Right atrium auricular region (tissue), 2 donors: ENCODE measurements at regions not wholly inside any gene's neighbourhood (a gene's known extent, or its start where the extent isn't known, plus 50 kb on each side); places are given as distances from the start of the nearest gene placed in this dataset.

Source experiments
- DNase-seq: peaks from one replicate; pipeline ENCODE4 v3.0.0-alpha.2; 2019; ENCODE audit warnings: low spot score
- H3K27ac ChIP-seq, 2 donors: fragments of 200-600 bp; sonication (generic); 1 replicate in 1 of 2; 2 replicates in 1 of 2; pipeline ENCODE4 v1.5.1; 2016 to 2019
- H3K27me3 ChIP-seq, 2 donors: fragments of 200-600 bp; sonication (generic); one replicate each; pipeline versions ENCODE4 v1.5.1 to v1.6.0; 2017 to 2019
- H3K36me3 ChIP-seq: fragments of 200-600 bp; sonication (generic); one replicate; pipeline ENCODE4 v1.5.1; 2016
- H3K4me1 ChIP-seq, 2 donors: fragments of 200-600 bp; sonication (generic); one replicate each; pipeline versions ENCODE4 v1.5.1 to v1.6.0; 2017 to 2019
- H3K4me3 ChIP-seq, 2 donors: fragments of 200-600 bp; sonication (generic); 1 replicate in 1 of 2; 2 replicates in 1 of 2; pipeline ENCODE4 v1.5.1; 2017 to 2019; ENCODE audit warnings: mild to moderate bottlenecking in 1 of 2, moderate library complexity in 1 of 2
- H3K9me3 ChIP-seq, 2 donors: fragments of 200-600 bp; sonication (generic); one replicate each; pipeline ENCODE4 v1.5.1; 2019
- CTCF ChIP-seq, 2 donors: fragments of 200-600 bp; sonication (generic); IDR thresholded peaks; one replicate each; pipeline ENCODE4 v1.5.1; 2019; ENCODE audit warnings: antibody characterized with exemption in 2 of 2

- no peak overlapping the region for H3K4me3 ChIP-seq
- H3K4me1 ChIP-seq, result no peaks in the 10 kb centered on the region
- no peak overlapping the region for H3K27ac ChIP-seq
- no peaks in the 10 kb centered on the region for H3K9me3 ChIP-seq
- no peaks in the 10 kb centered on the region for H3K36me3 ChIP-seq
- TF ChIP-seq CTCF (IDR thresholded peaks at IDR 0.05), result no peak
- DNase-seq, result no peak
- no peaks in the 10 kb centered on the region for H3K27me3 ChIP-seq
Measured at GRCh38 chr13:33935969-33936368, 118.0 kb downstream of the RFC3 start.

DNA sequence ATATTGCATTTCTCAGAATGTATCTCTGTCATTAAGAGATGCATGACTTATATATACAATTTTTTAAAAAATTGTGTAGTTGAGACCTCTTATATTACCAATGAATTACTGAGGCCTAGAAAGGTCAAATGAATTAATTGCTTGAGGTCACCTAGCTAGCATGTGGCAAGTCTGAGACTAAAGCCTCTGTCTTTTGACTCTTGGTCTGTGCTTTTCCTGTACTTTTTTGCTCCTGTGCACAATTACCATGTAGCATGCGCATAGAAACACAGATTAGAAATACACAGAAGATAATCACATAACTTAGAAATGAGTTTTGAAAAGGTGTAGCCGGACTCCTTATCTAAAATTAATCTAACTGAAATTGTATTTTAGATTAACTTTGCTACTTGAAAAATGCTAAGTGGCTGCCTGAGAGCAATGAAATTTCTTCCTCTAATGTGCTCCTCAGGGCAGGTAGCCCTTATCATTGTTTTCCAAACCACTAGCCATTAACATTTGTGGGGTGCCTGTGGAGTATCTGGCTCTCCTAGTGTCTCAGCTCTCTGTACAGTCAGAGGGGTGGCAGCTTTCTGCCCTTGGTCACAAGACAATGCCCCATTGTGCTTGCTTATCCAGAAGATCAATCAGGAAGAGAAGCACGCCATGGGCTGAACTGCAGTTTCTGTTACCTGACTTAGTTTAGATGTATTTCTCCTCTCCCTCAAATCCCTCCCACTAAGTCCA is 119.6 kb downstream of the RFC3 start:
- no peaks in the 10 kb centered on the region for H3K4me1 ChIP-seq
- no peak for TF ChIP-seq CTCF (IDR thresholded peaks at IDR 0.05)
- H3K9me3 ChIP-seq, result no peaks in the 10 kb centered on the region

DNA sequence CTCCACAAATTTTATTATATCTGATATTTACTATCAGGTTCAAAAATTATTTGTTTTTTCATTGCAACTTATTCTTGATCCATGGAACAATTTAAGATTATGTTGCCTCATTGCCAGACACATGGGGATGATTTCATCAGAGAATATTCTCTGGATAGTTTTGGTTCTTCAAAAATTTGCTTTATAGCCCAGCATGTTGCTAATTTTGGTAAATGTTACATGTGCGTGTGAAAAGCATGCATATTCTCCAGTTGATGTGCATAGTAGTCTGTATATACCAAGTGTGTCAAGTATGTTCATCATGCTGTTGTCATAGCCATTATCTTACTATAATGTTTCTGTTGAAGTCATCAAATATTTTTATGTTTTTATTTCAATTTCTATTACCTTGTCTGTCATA is 122.3 kb downstream of the RFC3 start:
- Histone ChIP-seq H3K27ac (no peak overlapping the region), H3K36me3 (no peaks in the 10 kb centered on the region), H3K4me3 (no peak overlapping the region), H3K9me3 (no peaks in the 10 kb centered on the region), H3K4me1 (no peaks in the 10 kb centered on the region), H3K27me3 (no peaks in the 10 kb centered on the region)
- no peak for TF ChIP-seq CTCF (IDR thresholded peaks at IDR 0.05)
- DNase-seq, result no peak

More for the DNA sequence above, 119.6 kb downstream of the RFC3 start:
- DNase-seq, result no peak
- Histone ChIP-seq H3K36me3 (no peaks in the 10 kb centered on the region), H3K27ac (no peak overlapping the region), H3K27me3 (no peaks in the 10 kb centered on the region), H3K4me3 (no peak overlapping the region)

GRCh38 chr13:33940898-33941297 is 122.9 kb downstream of the RFC3 start:
- no peaks in the 10 kb centered on the region for H3K36me3 ChIP-seq
- no peak for TF ChIP-seq CTCF (IDR thresholded peaks at IDR 0.05)
- H3K4me1 ChIP-seq, result no peaks in the 10 kb centered on the region
- no peak overlapping the region for H3K4me3 ChIP-seq
- DNase-seq, result no peak
- H3K27me3 ChIP-seq, result no peaks in the 10 kb centered on the region
- H3K9me3 ChIP-seq, result no peaks in the 10 kb centered on the region
- H3K27ac ChIP-seq, result no peak overlapping the region

DNA sequence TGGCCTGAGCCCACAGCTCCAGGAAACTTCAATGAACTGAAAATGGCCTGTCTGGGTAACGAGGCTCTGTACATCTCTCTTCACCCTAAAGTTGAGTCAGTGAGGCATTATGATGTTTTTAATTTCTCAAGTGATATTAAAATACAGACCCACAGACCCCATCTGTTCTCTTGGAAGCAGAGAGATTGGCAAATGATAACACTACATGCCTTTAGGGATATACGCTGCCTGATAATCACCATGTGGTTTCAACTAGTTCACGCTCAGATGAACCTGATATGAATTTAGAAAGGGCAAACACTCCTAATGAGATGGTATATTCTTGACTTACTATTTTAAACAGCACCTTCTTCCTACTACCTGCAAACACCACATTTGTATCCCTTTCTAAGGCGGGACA is 127.5 kb downstream of the RFC3 start:
- TF ChIP-seq CTCF (IDR thresholded peaks at IDR 0.05), result no peak
- Histone ChIP-seq H3K9me3 (no peaks in the 10 kb centered on the region), H3K27ac (no peak overlapping the region), H3K27me3 (no peaks in the 10 kb centered on the region), H3K36me3 (no peaks in the 10 kb centered on the region), H3K4me3 (no peak overlapping the region), H3K4me1 (no peaks in the 10 kb centered on the region)
- no peak for DNase-seq

DNA sequence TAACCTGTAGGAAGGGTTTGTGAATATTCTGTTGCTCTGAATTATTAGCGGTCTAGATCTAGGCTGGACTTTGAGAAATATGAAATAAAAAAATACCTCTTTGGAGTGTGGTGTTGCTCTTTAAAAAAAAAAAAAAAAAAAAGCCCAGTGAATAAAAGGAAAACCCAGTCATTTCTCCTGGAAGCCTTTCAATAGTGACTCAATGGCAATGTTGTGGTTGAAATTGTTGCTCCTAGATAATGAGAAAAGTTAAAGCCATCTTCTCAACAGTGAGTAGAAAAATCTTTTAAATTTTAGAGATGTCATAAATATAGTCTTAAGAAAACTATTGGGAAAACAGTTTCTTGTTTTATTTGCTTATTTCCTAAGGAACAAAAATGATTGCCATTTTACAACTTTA is 135.3 kb downstream of the RFC3 start:
- Histone ChIP-seq H3K36me3 (no peaks in the 10 kb centered on the region), H3K4me1 (no peaks in the 10 kb centered on the region), H3K9me3 (no peaks in the 10 kb centered on the region), H3K4me3 (no peak overlapping the region), H3K27ac (peak overlapping the region in 1 of 2 donors; percentile 70), H3K27me3 (no peaks in the 10 kb centered on the region)
- TF ChIP-seq CTCF (IDR thresholded peaks at IDR 0.05), result no peak
- no peak for DNase-seq
